Peyer's patch (tissue), 4 donors: ENCODE measurements at regions not wholly inside any gene's neighbourhood (a gene's known extent, or its start where the extent isn't known, plus 50 kb on each side); places are given as distances from the start of the nearest gene placed in this dataset.

ENCODE experiments used
- POLR2A ChIP-seq, 2 donors: fragments of 450-650 bp; IDR thresholded peaks; one replicate each; pipeline ENCODE4 v1.5.1; 2017; ENCODE audit warnings: antibody characterized with exemption in 2 of 2, mild to moderate bottlenecking in 2 of 2, moderate library complexity in 2 of 2
- TF ChIP-seq, protein P1 (sequence below), 6 experiments: fragments of 450-650 bp in 4 of 6; fragments of 200-600 bp in 2 of 6; sonication (generic) in 1 of 6; IDR thresholded peaks; one replicate each; pipeline ENCODE4 v1.5.1; 2017 to 2019; ENCODE audit warnings: antibody characterized with exemption in 6 of 6, mild to moderate bottlenecking in 3 of 6, moderate library complexity in 1 of 6

GRCh38 chr11:112770487-112770886 lies 190.7 kb upstream of the NCAM1 start:
- no peak for TF ChIP-seq POLR2A (IDR thresholded peaks at IDR 0.05)
- TF ChIP-seq, protein P1, sequence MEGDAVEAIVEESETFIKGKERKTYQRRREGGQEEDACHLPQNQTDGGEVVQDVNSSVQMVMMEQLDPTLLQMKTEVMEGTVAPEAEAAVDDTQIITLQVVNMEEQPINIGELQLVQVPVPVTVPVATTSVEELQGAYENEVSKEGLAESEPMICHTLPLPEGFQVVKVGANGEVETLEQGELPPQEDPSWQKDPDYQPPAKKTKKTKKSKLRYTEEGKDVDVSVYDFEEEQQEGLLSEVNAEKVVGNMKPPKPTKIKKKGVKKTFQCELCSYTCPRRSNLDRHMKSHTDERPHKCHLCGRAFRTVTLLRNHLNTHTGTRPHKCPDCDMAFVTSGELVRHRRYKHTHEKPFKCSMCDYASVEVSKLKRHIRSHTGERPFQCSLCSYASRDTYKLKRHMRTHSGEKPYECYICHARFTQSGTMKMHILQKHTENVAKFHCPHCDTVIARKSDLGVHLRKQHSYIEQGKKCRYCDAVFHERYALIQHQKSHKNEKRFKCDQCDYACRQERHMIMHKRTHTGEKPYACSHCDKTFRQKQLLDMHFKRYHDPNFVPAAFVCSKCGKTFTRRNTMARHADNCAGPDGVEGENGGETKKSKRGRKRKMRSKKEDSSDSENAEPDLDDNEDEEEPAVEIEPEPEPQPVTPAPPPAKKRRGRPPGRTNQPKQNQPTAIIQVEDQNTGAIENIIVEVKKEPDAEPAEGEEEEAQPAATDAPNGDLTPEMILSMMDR (IDR thresholded peaks at IDR 0.05): no peak
